SK-N-MC (cell line): ENCODE measurements at regions not wholly inside any gene's neighbourhood (a gene's known extent, or its start where the extent isn't known, plus 50 kb on each side); places are given as distances from the start of the nearest gene placed in this dataset.

Source experiments
- EZH2 ChIP-seq: fragments of 200-600 bp; sonication (generic); IDR thresholded peaks from one replicate; pipeline ENCODE4 v1.6.1; 2017; ENCODE audit warnings: antibody characterized with exemption
- POLR2AphosphoS5 ChIP-seq: IDR thresholded peaks from 2 replicates; pipeline ENCODE4 v1.6.1; 2012; ENCODE audit warnings: mild to moderate bottlenecking, low read depth, low read length, borderline replicate concordance

- TF ChIP-seq POLR2AphosphoS5 (no peak), EZH2 (no peak)
Observed at GRCh38 chr5:171703146-171703545, 82.5 kb upstream of the SMIM23 start.
